Psoas muscle (tissue), 7 donors: ENCODE measurements at regions not wholly inside any gene's neighbourhood (a gene's known extent, or its start where the extent isn't known, plus 50 kb on each side); places are given as distances from the start of the nearest gene placed in this dataset.

Experiments
- ATAC-seq, 4 donors: fragments of 200-7000 bp; cut with Tn5 transposase; one replicate each; pipeline ENCODE4 v1.9.1; 2020; ENCODE audit warnings: moderate library complexity in 3 of 4, mild to moderate bottlenecking in 2 of 4
- DNase-seq, 2 donors: peaks; one replicate each; pipeline ENCODE4 v3.0.0-alpha.2; 2020
- H3K27ac ChIP-seq: fragments of 200-600 bp; one replicate; pipeline ENCODE4 v1.8.0; 2022
- H3K27me3 ChIP-seq, 3 donors: fragments of 200-600 bp in 1 of 3; one replicate each; pipeline versions ENCODE4 v1.6.1 to v1.8.0; 2013 to 2022; ENCODE audit warnings: low read length in 2 of 3, mild to moderate bottlenecking in 2 of 3, moderate library complexity in 1 of 3; ENCODE audit not compliant: insufficient read depth in 3 of 3
- H3K36me3 ChIP-seq, 2 donors: fragments of 200-600 bp in 1 of 2; one replicate each; pipeline versions ENCODE4 v1.6.1 to v1.8.0; 2013 to 2022; ENCODE audit warnings: low read depth in 1 of 2, mild to moderate bottlenecking in 1 of 2, moderate library complexity in 1 of 2; ENCODE audit not compliant: insufficient read depth in 1 of 2
- H3K4me1 ChIP-seq: fragments of 200-600 bp; one replicate; pipeline ENCODE4 v1.8.0; 2022
- H3K4me3 ChIP-seq: fragments of 200-600 bp; one replicate; pipeline ENCODE4 v1.8.0; 2022; ENCODE audit warnings: mild to moderate bottlenecking
- H3K9me3 ChIP-seq: fragments of 200-600 bp; one replicate; pipeline ENCODE4 v1.8.0; 2022
- WGBS, 3 donors: extraction: QIAGEN DNeasy Blood & Tissue Kit; methylation state at CpG; one replicate each; pipeline versions ENCODE4 v1.1.6 to v1.1.7; 2013; 5-methylcytosine and 5-hydroxymethylcytosine counted together
- intact Hi-C, 2 donors: fragments of 100-400 bp; cut with DNase I; formaldehyde crosslinking; loops; one replicate each; pipeline versions ENCODE4 v1.11.0 to v1.14.2; 2022
- TF ChIP-seq, protein P1 (sequence below): fragments of 200-600 bp; IDR thresholded peaks from one replicate; pipeline ENCODE4 v1.8.0; 2022; ENCODE audit warnings: antibody characterized with exemption
- donor health status: healthy with polysubstance abuse.
- donor health status: DM: no; HTN: no; CAD: no; lungs with moderate emphysema.
- donor health status: Bipolar disorder and iron deficiency.
- donor health status: healthy.
- donor health status: DM: yes; HTN: yes; CAD: no.
- donor health status: DM: no; HTN: no; CAD: no.
- donor health status: DM: yes; HTN: yes; CAD: no.

DNA sequence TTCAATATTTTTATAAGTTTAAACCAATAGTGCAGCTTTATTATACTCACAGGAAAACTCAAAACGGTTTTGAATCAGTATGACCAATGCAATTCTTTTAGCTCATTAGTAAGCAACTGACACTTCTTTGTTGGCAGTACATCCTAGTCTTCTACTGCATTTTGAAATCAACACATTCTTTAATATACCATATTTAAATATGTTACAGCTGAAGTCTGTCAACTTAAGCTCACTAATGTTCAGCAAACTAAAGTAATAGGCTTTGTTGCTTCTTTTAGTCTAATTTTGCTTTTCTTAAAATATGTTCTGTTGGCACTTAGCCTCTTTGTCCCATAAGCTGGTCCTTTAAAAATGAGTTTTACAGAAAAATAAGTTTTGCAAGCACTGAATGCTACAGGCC, 55.4 kb upstream of the CCBE1 start:
- ATAC-seq, result no peak
- Histone ChIP-seq H3K36me3 (no peaks in the 10 kb centered on the region), H3K27ac (no peak overlapping the region), H3K4me1 (no peaks in the 10 kb centered on the region), H3K4me3 (no peak overlapping the region), H3K9me3 (no peaks in the 10 kb centered on the region), H3K27me3 (no peaks in the 10 kb centered on the region)
- TF ChIP-seq, protein P1, sequence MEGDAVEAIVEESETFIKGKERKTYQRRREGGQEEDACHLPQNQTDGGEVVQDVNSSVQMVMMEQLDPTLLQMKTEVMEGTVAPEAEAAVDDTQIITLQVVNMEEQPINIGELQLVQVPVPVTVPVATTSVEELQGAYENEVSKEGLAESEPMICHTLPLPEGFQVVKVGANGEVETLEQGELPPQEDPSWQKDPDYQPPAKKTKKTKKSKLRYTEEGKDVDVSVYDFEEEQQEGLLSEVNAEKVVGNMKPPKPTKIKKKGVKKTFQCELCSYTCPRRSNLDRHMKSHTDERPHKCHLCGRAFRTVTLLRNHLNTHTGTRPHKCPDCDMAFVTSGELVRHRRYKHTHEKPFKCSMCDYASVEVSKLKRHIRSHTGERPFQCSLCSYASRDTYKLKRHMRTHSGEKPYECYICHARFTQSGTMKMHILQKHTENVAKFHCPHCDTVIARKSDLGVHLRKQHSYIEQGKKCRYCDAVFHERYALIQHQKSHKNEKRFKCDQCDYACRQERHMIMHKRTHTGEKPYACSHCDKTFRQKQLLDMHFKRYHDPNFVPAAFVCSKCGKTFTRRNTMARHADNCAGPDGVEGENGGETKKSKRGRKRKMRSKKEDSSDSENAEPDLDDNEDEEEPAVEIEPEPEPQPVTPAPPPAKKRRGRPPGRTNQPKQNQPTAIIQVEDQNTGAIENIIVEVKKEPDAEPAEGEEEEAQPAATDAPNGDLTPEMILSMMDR, result no peak
- intact Hi-C loops, result no loop called here
- 21 to 38% (median 21%) methylated on average over 1 of the region's 1 CpG for WGBS, 3 donors
- no peak for DNase-seq

DNA sequence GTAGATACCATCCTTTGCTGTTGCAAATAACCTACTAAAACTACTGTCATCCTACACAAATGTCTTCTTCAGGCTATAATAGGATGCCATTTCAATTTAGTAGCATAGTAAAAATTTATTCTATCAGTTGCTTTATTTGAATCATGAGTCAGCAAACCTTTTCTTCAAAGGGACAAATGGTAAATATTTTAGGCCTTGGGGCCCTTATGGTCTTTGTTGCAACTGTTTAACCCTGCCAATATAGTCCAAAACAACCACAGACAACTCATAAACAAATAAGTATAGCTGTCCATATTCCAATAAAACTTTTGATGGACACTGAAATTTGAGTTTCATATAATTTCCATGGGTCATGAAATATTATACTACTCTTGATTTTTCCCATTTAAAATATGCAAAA, 54.0 kb upstream of the CCBE1 start:
- ATAC-seq (no peak), DNase-seq (no peak)
- Histone ChIP-seq H3K27ac (no peak overlapping the region), H3K4me1 (no peaks in the 10 kb centered on the region), H3K9me3 (no peaks in the 10 kb centered on the region), H3K4me3 (no peak overlapping the region), H3K27me3 (no peaks in the 10 kb centered on the region), H3K36me3 (no peaks in the 10 kb centered on the region)
- intact Hi-C loops, result no loop called here
- TF ChIP-seq, protein P1, result no peak

DNA sequence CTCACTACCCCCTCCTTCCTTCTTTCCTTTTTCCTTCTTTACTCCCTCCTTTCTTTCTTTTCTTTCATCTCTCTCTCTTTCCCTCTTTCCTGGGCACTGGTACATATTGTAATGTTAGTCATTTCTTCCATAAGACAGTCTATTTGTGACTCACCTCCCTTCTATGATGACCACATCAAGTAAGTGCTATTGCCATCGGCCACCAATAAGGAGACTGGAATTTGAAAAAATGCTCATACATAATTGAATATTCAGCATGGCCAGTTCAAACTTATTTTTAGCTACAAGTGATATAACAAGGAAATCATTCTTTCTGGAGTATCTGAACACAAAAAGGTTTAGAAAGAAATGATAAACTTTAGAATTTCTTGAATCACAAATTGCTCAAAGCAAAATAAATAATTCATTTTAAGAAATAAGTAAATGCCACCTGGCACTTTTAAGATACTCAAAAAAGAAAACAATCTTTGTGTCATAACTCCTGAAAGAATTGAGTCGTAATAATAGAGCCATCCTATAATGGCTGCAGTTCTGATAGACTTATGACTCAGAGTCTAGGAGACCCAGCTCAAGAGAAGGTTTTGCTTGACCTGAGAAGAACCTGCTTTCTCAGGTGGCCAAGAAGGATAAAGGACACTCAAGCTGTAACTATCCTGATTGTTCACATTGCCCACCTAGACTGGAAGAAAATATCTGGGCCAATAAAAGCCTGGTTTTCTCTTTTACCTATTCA, 51.6 kb upstream of the CCBE1 start:
- WGBS, 3 donors, result 77 to 83% (median 82%) methylated on average over 2 of the region's 2 CpGs
- TF ChIP-seq, protein P1, result no peak
- no peak for DNase-seq
- Histone ChIP-seq H3K4me1 (no peaks in the 10 kb centered on the region), H3K9me3 (no peaks in the 10 kb centered on the region), H3K36me3 (no peaks in the 10 kb centered on the region), H3K4me3 (no peak overlapping the region), H3K27me3 (no peaks in the 10 kb centered on the region), H3K27ac (no peak overlapping the region)
- intact Hi-C loops, result no loop called here
- no peak for ATAC-seq
